Endothelial cell (in vitro differentiated cells): ENCODE measurements at regions not wholly inside any gene's neighbourhood (a gene's known extent, or its start where the extent isn't known, plus 50 kb on each side); places are given as distances from the start of the nearest gene placed in this dataset.

Experiments
- DNase-seq: peaks from one replicate; pipeline ENCODE4 v3.0.0; 2021; ENCODE audit warnings: low spot score
- H3K27ac Mint-ChIP-seq: one replicate; pipeline ENCODE4 v1.8.0; 2021; ENCODE audit warnings: mixed read lengths, inconsistent platforms; ENCODE audit not compliant: unreplicated experiment
- H3K27me3 Mint-ChIP-seq: one replicate; pipeline ENCODE4 v1.8.0; 2021; ENCODE audit warnings: mild to moderate bottlenecking, moderate library complexity, mixed read lengths, inconsistent platforms; ENCODE audit not compliant: unreplicated experiment
- H3K36me3 Mint-ChIP-seq: one replicate; pipeline ENCODE4 v1.8.0; 2021; ENCODE audit warnings: mild to moderate bottlenecking, low read depth, mixed read lengths, inconsistent platforms; ENCODE audit not compliant: unreplicated experiment
- H3K4me1 Mint-ChIP-seq: one replicate; pipeline ENCODE4 v1.8.0; 2021; ENCODE audit warnings: mild to moderate bottlenecking, mixed read lengths, inconsistent platforms; ENCODE audit not compliant: unreplicated experiment
- H3K4me3 Mint-ChIP-seq: one replicate; pipeline ENCODE4 v1.8.0; 2021; ENCODE audit warnings: mild to moderate bottlenecking, mixed read lengths, inconsistent platforms; ENCODE audit not compliant: unreplicated experiment
- H3K9me3 Mint-ChIP-seq: one replicate; pipeline ENCODE4 v1.8.0; 2021; ENCODE audit warnings: mixed read lengths, inconsistent platforms; ENCODE audit not compliant: unreplicated experiment
- TF ChIP-seq, protein P1 (sequence below): fragments of 200-600 bp; sonication (generic); IDR thresholded peaks from one replicate; pipeline ENCODE4 v1.5.0; 2021; ENCODE audit warnings: antibody characterized with exemption; ENCODE audit not compliant: unreplicated experiment

DNA sequence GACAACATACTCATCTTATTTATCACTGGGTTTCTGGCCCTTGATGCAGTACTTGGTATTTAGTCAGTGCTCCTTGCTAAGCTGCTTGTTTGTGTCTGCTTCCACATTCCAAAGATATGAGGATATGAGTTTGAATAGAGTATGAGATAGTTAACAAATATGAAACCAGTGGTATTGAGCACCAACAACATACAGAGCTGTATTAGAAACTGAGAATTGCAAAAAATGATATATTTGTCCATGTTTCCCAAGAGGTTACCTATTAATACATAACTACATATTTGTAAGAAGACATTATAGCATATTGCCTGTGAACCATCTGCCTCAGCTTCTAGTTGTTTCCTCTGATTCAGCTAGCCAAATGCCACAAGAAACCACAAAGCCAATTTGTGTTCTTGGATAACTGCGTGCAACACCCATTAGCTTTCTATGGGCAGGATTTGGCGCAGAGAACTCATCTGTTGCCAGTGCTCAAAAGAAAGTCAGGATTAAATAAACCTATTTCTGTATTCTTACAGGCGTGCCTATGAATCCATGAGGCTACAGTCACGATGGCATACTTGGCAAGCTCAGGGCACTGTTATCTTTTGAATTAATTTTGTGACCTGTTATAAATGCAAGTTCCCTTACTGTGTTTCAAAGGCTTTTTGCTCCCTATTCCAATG lies 194.4 kb downstream of the MAP2K6 start:
- Mint-ChIP-seq H3K9me3 (no peaks in the 10 kb centered on the region), H3K4me3 (no peak overlapping the region), H3K4me1 (peaks cover 28% of the 10 kb centered on the region), H3K27me3 (no peaks in the 10 kb centered on the region), H3K36me3 (no peaks in the 10 kb centered on the region), H3K27ac (no peak overlapping the region)
- TF ChIP-seq, protein P1, sequence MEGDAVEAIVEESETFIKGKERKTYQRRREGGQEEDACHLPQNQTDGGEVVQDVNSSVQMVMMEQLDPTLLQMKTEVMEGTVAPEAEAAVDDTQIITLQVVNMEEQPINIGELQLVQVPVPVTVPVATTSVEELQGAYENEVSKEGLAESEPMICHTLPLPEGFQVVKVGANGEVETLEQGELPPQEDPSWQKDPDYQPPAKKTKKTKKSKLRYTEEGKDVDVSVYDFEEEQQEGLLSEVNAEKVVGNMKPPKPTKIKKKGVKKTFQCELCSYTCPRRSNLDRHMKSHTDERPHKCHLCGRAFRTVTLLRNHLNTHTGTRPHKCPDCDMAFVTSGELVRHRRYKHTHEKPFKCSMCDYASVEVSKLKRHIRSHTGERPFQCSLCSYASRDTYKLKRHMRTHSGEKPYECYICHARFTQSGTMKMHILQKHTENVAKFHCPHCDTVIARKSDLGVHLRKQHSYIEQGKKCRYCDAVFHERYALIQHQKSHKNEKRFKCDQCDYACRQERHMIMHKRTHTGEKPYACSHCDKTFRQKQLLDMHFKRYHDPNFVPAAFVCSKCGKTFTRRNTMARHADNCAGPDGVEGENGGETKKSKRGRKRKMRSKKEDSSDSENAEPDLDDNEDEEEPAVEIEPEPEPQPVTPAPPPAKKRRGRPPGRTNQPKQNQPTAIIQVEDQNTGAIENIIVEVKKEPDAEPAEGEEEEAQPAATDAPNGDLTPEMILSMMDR, result no peak
- DNase-seq, result no peak

DNA sequence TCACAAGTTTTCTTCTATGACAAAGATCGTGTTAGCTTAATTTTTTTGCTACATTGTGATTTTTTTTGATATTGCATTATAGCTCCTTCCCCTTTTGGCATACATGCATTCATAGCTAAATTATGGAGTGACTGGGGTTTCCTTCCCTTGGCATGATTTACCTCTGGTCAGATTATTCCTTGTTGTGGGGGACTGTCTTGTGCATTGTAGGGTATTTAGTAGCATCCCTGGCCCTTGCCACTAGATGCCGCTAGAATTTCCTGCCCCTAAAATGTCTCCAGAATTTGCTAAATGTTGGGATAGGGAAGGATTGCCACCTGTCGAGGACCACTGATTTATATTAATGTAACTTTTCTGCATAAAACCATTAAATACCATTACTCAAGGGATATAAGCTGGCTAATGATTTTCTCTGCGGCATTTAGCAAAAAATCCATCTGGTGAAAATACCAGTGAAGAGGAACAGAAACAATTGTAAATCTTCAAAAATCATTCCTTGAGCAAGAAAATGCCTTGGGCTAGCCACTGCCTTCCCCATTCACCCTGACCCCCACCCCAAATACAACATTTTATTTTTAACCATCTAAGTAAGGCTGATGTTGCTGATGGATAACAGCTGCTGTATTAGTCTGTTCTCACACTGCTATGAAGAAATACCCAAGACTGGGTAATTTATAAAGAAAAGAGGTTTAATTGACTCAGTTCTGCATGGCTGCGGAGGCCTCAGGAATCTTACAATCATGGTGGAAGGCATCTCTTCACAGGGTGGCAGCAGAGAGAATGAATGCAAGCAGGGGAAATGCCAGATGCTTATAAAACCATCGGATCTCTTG lies 195.2 kb downstream of the MAP2K6 start:
- H3K4me3 Mint-ChIP-seq, result no peak overlapping the region
- H3K4me1 Mint-ChIP-seq, result peaks cover 28% of the 10 kb centered on the region
- TF ChIP-seq, protein P1, result peak; percentile 46
- H3K27ac Mint-ChIP-seq, result no peak overlapping the region
- peak; percentile 34 for DNase-seq
- H3K36me3 Mint-ChIP-seq, result no peaks in the 10 kb centered on the region
- no peaks in the 10 kb centered on the region for H3K9me3 Mint-ChIP-seq
- no peaks in the 10 kb centered on the region for H3K27me3 Mint-ChIP-seq

DNA sequence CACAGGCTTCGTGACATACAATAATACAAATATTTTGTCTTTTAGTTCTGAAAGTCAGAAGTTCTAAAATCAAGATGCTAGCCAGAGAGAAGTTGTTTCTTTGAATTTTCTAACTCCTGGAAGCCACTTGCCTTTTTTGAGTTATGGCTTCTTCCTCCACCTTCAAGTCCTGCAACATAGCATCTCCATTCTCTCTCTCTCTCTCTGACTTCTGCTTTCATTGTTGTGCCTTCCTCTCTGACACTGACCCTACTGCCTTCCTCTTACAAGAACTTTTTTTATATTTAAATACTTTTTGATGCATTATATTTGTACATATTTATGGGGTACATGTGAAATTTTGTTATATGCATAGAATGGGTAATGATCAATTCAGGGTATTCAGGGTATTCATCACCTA lies 205.9 kb downstream of the MAP2K6 start:
- H3K27me3 Mint-ChIP-seq, result peaks cover 3% of the 10 kb centered on the region
- peaks cover 8% of the 10 kb centered on the region for H3K9me3 Mint-ChIP-seq
- H3K4me1 Mint-ChIP-seq, result no peaks in the 10 kb centered on the region
- no peak for DNase-seq
- H3K27ac Mint-ChIP-seq, result no peak overlapping the region
- TF ChIP-seq, protein P1, result no peak
- H3K36me3 Mint-ChIP-seq, result peaks cover 20% of the 10 kb centered on the region
- no peak overlapping the region for H3K4me3 Mint-ChIP-seq

DNA sequence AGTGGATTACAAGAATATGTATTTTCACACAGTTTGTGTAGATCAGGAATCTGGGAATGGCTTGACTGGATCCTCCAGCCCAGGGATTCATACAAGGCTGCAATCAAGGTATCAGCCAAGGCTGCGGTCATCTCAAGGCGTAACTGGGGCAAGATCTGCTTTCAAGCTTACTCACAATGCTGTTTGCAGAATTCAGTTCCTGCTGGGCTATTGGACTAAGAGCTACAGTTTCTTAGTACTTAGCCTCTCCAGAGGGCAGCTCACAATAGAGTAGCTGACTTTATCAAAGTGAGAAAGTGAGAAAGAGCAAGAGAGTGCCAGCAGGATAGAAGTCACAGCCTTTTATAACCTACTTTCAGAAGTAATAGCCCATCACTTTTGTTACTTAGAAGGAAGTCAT lies 211.0 kb downstream of the MAP2K6 start:
- DNase-seq, result no peak

More for the DNA sequence above, 211.0 kb downstream of the MAP2K6 start:
- TF ChIP-seq, protein P1, result no peak
- no peak overlapping the region for H3K27ac Mint-ChIP-seq
- H3K27me3 Mint-ChIP-seq, result peaks cover 2% of the 10 kb centered on the region
- no peak overlapping the region for H3K4me3 Mint-ChIP-seq
- H3K4me1 Mint-ChIP-seq, result no peaks in the 10 kb centered on the region
- peaks cover 11% of the 10 kb centered on the region for H3K36me3 Mint-ChIP-seq
- no peaks in the 10 kb centered on the region for H3K9me3 Mint-ChIP-seq
